Islet precursor cell (in vitro differentiated cells): ENCODE measurements at regions not wholly inside any gene's neighbourhood (a gene's known extent, or its start where the extent isn't known, plus 50 kb on each side); places are given as distances from the start of the nearest gene placed in this dataset.
"Not testable (repeated sequence)": the region's sequence is repeated elsewhere in the genome, so short reads cannot be mapped to it uniquely, and the experiment has no call there.

Experiments used
- DNase-seq: peaks from one replicate; pipeline ENCODE4 v3.0.0-alpha.2; 2018

DNA sequence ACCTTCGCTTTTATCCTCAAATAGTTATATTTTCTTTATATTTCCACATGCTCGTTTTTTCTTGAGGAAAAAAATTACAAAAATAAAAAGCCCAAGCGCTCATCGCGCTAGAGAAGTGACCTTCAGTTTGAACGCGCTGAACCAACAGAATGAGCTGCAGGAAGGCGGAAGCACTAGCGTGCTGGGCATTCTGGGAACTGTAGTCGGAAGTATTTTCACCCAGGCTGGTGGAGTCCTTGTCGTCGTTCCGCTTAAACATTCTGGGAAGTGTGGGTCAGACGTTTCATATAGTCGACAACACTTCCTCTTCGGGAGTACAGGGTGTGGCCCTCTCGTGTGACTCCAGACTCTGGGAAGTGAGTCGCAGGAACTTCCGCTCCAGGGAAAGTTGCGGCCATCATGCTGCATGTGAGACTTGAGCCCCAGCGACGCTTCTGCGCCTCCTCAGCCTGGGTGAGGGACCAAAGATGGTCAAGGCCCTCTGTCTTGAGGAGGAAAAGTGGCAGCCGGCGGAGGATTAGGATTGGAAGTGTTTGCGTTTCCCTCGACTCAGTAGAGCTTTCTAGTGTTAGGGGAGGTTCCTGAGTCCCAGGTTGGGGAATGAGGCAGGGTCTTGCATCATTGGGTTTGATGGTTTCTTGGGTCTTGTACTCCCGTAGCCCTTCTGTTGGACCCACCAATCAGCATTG lies 84.1 kb upstream of the GPR39 start:
- not testable (repeated sequence) for DNase-seq

DNA sequence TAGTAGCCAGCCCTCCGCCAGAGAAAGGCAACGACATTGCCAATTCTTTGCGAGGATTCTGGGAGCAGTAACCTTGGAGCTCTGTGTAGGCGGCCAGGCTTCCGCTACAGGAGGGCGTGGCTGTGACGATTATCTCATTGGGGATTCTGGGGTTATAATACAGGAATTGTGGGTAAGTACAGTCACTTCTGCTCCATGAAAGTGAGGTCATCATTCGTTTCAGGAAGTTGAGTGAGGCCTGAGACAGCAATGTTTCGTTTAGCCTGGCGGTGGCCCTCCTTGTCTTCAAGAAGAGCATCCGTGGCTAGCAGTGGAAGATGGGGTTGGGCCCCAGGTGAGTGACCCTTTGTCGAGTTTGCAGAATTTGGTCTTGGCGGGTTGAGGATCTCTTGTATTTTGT lies 79.5 kb upstream of the GPR39 start:
- not testable (repeated sequence) for DNase-seq

DNA sequence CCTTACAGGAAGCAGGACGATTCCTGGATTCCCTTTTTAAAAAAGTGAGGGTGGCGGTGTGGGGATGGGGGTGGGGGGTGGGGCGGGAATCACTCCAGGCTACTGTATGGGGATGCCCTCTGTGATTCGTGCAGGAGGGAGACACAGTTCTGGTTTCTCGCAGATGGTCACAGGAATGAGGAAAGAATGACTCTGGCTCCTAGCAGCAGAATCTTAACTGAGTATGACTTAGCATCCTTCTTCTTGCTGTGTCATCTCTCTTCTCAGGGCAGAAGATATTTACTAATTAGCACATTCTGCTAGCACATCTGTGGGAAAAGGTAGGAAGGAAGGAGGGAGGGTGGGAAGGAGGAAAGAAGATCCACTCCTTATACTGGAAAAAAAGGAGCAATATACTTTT lies 78.8 kb upstream of the GPR39 start:
- not testable (repeated sequence) for DNase-seq

DNA sequence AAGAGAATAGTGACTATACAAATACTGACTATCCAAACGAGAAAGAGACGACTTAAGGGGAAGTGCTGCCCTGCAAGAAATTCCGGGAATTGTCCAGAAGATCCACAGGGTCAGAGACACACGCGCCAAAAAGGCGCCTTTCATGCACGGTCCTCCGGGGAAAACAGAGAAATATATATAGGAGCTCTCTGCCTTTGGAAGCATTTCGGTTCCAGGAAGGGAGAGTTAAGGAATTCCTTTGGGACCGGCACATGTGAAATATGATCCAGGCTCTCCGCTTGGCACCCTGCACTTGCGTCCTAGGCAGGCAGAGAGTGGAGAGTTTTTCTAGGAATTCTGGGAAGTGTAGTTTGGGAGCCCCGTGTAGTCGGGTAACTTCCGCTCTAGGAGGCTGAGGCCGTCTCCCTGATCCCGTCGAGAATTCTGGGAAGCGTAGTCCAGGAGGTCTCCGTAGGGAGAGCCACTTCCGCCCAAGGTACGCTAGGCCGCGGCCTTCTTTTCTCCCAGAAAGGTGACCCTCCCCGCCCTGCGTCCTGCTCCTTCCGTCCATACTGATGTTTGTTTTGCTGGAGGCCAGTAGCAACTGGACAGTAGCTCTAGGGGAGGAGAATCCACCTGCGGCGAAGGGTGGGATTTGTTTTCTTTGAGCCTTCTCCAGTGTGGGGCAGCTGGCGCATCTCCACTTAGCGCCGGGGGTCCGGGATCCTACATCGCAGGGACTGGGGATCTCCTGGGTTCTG lies 69.4 kb upstream of the GPR39 start:
- DNase-seq: peak; percentile 92

DNA sequence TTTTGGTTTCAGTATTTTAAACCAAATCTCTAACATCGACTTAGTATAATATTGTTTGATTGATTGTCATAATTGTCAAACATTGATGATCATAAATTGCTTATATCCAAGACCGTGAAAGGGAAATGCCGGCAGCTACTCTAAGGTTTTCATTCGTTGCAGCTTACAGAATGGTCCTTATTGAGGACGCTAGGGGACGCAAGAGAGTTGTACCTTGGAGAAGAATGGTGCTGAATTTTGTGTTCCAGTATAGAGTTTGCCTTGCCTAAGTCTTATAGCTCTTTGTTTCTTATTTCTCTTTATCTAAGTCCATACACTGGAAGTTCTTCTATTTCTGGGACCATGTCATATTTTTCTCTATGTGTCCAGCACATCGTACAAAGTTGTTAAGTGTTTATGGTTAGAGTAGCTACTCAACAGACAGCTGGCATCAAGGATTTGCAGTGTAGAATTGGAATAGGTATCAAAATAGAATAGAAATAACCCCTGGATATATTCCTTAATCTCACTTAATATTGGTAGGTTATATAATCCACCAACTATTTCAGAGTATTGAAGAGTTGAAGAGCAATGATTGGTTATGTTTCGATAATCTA lies 67.4 kb upstream of the GPR39 start:
- peak; percentile 57 for DNase-seq

DNA sequence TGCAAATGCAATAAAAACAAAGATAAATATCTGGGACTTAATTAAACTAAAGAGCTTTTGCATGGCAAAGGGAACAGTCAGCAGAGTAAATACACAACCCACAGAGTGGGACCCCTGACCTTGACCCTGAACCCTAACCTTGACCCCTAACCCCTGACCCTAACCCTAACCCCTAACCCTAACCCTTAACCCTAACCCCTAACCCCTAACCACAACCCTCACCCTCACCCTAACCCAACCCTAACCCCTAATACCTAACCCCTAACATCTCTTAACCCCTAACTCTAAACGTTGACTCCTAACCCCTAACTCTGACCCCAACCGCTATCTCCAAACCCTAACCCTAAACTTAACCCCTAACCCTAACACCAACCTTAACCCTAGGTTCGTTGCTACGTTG lies 64.9 kb upstream of the GPR39 start:
- not testable (repeated sequence) for DNase-seq

DNA sequence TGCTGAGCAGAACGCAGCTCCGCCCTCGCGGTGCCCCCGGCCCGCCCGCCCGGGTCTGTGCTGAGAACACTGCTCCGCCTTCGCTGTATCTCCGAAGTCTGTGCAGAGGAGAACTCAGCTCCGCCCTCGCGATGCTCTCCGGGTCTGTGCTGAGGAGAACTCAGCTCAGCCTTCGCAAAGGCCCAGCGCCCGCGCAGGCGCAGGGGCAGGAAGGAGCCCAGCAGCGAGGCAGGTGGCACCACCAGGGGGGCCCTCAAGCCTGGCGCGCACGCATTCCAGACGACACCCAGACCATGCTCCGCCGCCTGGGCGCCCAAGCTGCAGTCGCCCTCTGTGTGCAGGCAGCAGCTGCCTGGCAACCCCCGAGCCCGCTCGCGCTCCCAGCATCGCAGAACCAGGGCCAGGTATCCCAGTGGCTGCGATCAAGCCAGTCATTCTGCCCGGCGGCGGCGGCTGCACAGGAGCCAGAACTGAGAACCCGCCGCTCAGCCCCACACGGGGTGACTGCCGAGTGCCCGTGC lies 64.1 kb upstream of the GPR39 start:
- DNase-seq: peak; percentile 91

DNA sequence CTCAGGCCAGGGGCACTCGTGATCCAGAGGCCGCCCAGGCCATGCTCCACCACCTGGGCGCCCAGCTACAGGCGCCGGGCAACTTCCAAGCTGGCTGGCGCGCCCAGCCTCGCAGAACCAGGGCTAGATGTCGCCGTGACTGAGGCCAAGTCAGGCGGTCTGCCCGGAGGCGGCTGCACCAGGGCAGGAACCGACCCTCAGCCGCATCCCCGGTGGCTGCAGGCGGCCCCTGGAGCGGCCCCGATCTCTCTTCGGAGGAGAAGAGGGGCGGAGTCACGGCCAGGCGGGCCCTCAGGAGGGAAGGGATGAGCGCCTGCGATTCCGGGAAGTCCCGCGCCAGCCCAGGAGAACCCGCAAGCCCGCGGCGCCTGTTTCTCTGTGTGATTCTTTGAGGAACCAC lies 63.2 kb upstream of the GPR39 start:
- peak; percentile 80 for DNase-seq

DNA sequence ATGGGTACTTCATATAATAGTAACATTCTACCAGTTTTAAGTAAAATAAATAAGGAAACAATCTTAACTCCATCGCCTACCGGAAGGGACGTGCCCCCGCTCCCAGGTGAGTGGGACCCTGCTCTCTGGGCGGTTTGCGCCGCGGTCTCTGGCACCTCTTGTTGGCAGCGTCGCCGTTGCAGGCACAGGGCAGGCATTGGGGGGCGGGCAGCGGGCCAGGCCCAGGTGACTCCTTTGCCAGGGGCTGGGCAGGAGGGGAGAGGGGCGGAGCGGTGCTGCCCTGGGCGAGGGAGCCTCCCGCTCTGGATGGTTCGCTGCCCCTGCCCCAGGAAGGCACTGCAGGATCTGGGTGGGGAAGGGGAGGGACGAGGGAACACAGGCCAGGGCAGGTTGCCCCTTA lies 55.6 kb upstream of the GPR39 start:
- DNase-seq: not testable (repeated sequence)

DNA sequence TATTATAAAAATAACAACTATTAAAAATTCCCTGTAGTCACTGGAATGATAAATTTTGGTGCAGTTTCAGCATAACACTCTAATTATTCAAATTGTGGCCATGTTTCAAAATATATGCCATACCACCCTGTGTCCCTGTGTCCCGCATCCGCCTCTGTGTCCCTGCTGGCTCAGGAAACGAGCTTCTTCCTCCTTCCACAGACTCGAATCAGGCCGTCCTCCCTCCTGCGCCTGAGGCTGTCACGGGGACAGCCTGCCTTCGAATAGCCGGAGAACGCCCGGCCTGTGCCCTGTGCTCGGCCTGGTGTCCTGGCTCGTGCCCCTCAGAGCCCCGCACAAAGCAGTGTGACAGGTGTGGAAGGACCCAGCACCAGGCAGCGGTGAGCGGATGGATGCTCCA lies 55.1 kb upstream of the GPR39 start:
- not testable (repeated sequence) for DNase-seq

DNA sequence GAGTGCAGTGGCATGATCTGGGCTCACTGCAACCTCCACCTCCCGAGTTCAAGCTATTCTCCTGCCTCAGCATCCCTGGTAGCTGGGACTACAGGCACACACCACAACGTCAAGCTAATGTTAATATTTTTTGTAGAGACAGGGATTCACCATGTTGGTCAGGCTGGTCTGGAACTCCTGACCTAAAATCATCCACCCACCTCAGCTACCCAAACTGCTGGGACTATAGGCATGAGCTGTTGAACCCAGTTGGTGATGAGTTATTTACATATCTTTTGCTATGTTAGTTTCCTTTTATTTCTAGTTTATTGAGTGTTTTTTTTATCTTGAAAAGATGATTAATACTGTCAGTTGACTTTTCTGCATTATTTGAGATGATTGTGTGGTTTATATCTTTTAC lies 53.3 kb upstream of the GPR39 start:
- DNase-seq: not testable (repeated sequence)

DNA sequence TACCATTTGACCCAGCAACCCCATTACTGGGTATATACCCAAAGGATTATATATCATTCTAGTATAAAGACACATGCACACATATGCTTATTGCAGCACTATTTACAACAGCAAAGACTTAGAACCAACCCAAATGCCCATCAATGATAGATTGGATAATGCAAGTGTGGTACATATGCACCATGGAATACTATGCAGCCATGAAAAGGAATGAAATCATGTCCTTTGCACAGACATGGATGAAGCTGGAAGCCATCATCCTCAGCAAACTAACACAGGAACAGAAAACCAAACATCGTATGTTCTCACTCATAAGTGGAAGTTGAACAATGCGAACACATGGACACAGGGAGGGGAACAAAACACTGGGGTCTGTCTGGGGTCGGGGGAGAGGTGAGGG lies 50.6 kb upstream of the GPR39 start:
- not testable (repeated sequence) for DNase-seq

DNA sequence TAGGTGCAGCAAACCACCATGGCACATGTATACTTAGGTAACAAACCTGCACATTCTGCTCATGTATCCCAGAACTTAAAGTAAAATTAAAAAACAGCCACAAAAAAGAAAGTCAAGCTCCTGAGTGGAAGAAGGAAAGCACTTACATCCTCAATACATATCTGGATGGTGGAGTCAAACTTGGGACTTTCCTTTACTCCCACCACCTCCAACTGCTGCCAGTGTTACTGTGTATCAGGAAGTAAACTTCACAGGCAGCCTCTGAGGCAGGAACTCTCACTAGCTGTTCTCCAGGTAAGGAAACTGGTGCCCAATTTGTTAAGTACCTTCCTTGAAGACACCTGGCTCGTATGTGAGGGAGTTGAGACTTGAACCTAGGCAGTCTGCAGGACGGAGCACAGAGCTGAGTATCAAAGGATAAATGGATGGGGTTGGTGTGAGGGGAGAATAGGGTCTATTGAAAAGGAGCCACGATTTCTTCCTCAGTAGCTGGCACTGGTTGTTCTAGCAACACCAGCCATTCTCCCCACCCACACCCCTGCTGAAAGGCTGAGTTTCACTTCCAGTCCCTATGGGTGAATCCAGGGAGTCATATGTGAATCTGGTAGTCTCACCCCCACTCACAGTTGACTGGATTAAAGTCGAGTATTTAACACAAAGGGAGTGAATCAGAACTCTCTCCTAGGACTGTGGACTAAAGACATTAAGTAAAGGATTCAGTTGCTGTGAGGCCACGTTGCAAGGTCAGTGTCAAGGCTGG lies 50.0 kb upstream of the GPR39 start:
- no peak for DNase-seq
